Neural cell (in vitro differentiated cells): ENCODE measurements at regions not wholly inside any gene's neighbourhood (a gene's known extent, or its start where the extent isn't known, plus 50 kb on each side); places are given as distances from the start of the nearest gene placed in this dataset.
"Not testable (repeated sequence)": the region's sequence is repeated elsewhere in the genome, so short reads cannot be mapped to it uniquely, and the experiment has no call there.

ENCODE experiments used
- EZH2 ChIP-seq: fragments of 200-600, 300-800 bp; shearing (Covaris generic), sonication (generic); IDR thresholded peaks from 2 replicates; pipeline ENCODE4 v1.6.1; 2014; ENCODE audit warnings: antibody characterized with exemption, low read length, borderline replicate concordance, mild to moderate bottlenecking; ENCODE audit not compliant: insufficient read depth, poor library complexity, severe bottlenecking
- REST ChIP-seq: IDR thresholded peaks from 2 replicates; pipeline ENCODE4 v1.6.1; 2012; ENCODE audit warnings: borderline replicate concordance
- SMC3 ChIP-seq: fragments of 450-650 bp; conservative IDR thresholded peaks from 2 replicates; pipeline ENCODE4 v1.6.1; 2014; ENCODE audit warnings: antibody characterized with exemption, mild to moderate bottlenecking, moderate library complexity; ENCODE audit not compliant: poor library complexity

DNA sequence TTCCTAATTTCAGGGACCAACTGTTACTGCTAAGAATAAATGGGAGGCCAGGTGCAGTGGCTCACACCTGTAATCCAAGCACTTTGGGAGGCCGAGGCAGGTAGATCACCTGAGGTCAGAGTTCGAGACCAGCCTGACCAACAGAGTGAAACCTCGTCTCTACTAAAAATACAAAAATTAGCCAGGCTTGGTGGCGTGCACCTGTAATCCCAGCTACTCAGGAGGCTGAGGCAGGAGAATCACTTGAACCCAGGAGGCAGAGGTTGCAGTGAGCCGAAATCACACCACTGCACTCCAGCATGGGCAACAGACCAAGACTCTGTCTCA lies 95.6 kb upstream of the CHD2 start:
- TF ChIP-seq EZH2, REST, SMC3: not testable (repeated sequence)
